ENCODE measurements at regions not wholly inside any gene's neighbourhood (a gene's known extent, or its start where the extent isn't known, plus 50 kb on each side); places are given as distances from the start of the nearest gene placed in this dataset.
"Not testable (repeated sequence)": the region's sequence is repeated elsewhere in the genome, so short reads cannot be mapped to it uniquely, and the experiment has no call there.

GRCh38 chr17:77045441-77046041 is 95.2 kb upstream of the SEC14L1 start:
- Mint-ChIP-seq H3K27ac (no peak overlapping the region), H3K9me3 (no peaks in the 10 kb centered on the region), H3K4me3 (no peak overlapping the region), H3K36me3 (no peaks in the 10 kb centered on the region), H3K27me3 (peaks cover 0 to 1% of the 10 kb centered on the region in 2 donors), H3K4me1 (no peaks in the 10 kb centered on the region)
- ChIA-PET POLR2A (no interaction called here), CTCF (interaction anchor here in 1 of 2 donors (0.5 to 1.1 kb wide), 2 partner anchors 13 to 423 kb away, joined by 3 to 4 read pairs; no protein-coding TSS in a partner anchor)
- Histone ChIP-seq H3K27me3 (replicated peaks in 1 of 2; ENCODE audit: control insufficient read depth in 2 of 2, extremely low read depth in 1 of 2, insufficient read depth in 2 of 2, low read length in 1 of 2) (peaks cover 0 to 4% of the 10 kb centered on the region in 2 experiments), H3K27ac (ENCODE audit: low read length) (no peak overlapping the region), H3K4me3 (ENCODE audit: control insufficient read depth in 1 of 2, extremely low read depth in 1 of 2, low read length in 1 of 2) (no peak overlapping the region), H3K36me3 (ENCODE audit: control insufficient read depth in 2 of 2, extremely low read depth in 1 of 2, insufficient read depth in 1 of 2, low read length in 1 of 2) (no peaks in the 10 kb centered on the region), H3K9me3 (no peaks in the 10 kb centered on the region), H3K4me1 (ENCODE audit: control insufficient read depth in 1 of 2, extremely low read depth in 1 of 2, insufficient read depth in 2 of 2, low read length in 2 of 2) (no peaks in the 10 kb centered on the region)
- no peak for ATAC-seq (replicated peaks in 1 of 4)
- WGBS (ENCODE audit: insufficient coverage) = 98% methylated on average over 6 of the region's 7 CpGs
- no peak for DNase-seq

DNA sequence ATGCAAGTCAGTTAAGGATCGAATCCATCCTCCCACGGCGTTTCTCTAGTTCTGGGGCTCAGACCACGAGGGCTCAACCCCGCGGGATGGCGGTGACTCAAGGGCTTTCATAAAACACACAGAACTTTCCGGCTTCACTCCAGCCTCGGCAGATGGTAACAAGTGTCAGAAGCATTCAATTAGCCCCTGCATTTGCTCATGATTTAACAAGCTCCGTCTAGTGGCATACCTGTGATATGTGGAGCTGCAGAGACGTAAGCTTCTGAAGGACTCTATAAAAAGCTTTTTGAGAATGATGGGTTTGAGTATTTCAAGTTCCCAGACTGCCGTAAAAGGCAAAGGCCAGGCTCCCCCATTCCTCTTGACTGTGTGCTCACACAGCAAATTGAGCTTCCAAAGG is 91.3 kb upstream of the SEC14L1 start:
- no peak overlapping the region for H3K4me3 Mint-ChIP-seq
- no peak overlapping the region for H3K27ac Mint-ChIP-seq
- POLR2A ChIA-PET = no interaction called here
- H3K4me1 Mint-ChIP-seq = no peaks in the 10 kb centered on the region
- CTCF ChIA-PET = interaction anchor here in 1 of 2 donors (0.6 kb wide), 1 partner anchor 49 kb away, joined by 3 read pairs; no protein-coding TSS in a partner anchor
- H3K27me3 Mint-ChIP-seq = peaks cover 5 to 16% of the 10 kb centered on the region in 2 donors
- H3K9me3 Mint-ChIP-seq = no peaks in the 10 kb centered on the region
- H3K4me3 ChIP-seq (ENCODE audit: control insufficient read depth in 1 of 2, extremely low read depth in 1 of 2, low read length in 1 of 2) = no peak overlapping the region
- H3K4me1 ChIP-seq (ENCODE audit: control insufficient read depth in 1 of 2, extremely low read depth in 1 of 2, insufficient read depth in 2 of 2, low read length in 2 of 2) = no peaks in the 10 kb centered on the region
- no peak overlapping the region for H3K27ac ChIP-seq (ENCODE audit: low read length)
- DNase-seq (no peak), ATAC-seq (replicated peaks in 1 of 4) (no peak)
- WGBS (ENCODE audit: insufficient coverage) = 78% methylated on average over 7 of the region's 12 CpGs
- H3K27me3 ChIP-seq (replicated peaks in 1 of 2; ENCODE audit: control insufficient read depth in 2 of 2, extremely low read depth in 1 of 2, insufficient read depth in 2 of 2, low read length in 1 of 2) = peaks cover 0 to 30% of the 10 kb centered on the region in 2 experiments
- no peaks in the 10 kb centered on the region for H3K36me3 Mint-ChIP-seq
- H3K36me3 ChIP-seq (ENCODE audit: control insufficient read depth in 2 of 2, extremely low read depth in 1 of 2, insufficient read depth in 1 of 2, low read length in 1 of 2) = no peaks in the 10 kb centered on the region
- no peaks in the 10 kb centered on the region for H3K9me3 ChIP-seq

DNA sequence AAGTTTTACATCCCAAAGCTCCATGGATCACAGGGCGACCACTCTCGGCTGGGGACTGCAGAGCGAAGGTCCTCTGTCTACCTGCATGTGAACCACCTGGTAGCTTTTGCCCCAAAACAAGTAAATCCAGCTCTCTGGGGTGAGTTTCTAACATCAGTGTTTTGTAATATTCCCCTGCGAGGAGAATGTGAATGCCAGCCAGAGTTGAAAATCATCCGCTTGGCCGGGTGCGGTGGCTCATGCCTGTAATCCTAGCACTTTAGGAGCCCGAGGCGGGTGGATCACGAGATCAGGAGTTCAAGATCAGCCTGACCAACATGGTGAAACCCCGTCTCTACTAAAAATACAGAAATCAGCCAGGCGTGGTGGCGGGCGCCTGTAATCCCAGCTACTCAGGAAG is 89.9 kb upstream of the SEC14L1 start:
- H3K36me3 Mint-ChIP-seq; H3K27ac ChIP-seq (ENCODE audit: low read length); H3K4me3 ChIP-seq (ENCODE audit: control insufficient read depth in 1 of 2, extremely low read depth in 1 of 2, low read length in 1 of 2); POLR2A ChIA-PET; DNase-seq; H3K36me3 ChIP-seq (ENCODE audit: control insufficient read depth in 2 of 2, extremely low read depth in 1 of 2, insufficient read depth in 1 of 2, low read length in 1 of 2); ATAC-seq (replicated peaks in 1 of 4); H3K27ac Mint-ChIP-seq; H3K4me3 Mint-ChIP-seq; H3K4me1 Mint-ChIP-seq; H3K9me3 ChIP-seq; CTCF ChIA-PET; H3K9me3 Mint-ChIP-seq; H3K4me1 ChIP-seq (ENCODE audit: control insufficient read depth in 1 of 2, extremely low read depth in 1 of 2, insufficient read depth in 2 of 2, low read length in 2 of 2): not testable (repeated sequence)
- 89% methylated on average over 10 of the region's 14 CpGs for WGBS (ENCODE audit: insufficient coverage)
- peaks cover 9 to 19% of the 10 kb centered on the region in 2 donors for H3K27me3 Mint-ChIP-seq
- H3K27me3 ChIP-seq (replicated peaks in 1 of 2; ENCODE audit: control insufficient read depth in 2 of 2, extremely low read depth in 1 of 2, insufficient read depth in 2 of 2, low read length in 1 of 2) = peaks cover 0 to 41% of the 10 kb centered on the region in 2 experiments

GRCh38 chr17:77054936-77055335 is 85.8 kb upstream of the SEC14L1 start:
- Histone ChIP-seq H3K27ac (ENCODE audit: low read length) (no peak overlapping the region), H3K4me3 (ENCODE audit: control insufficient read depth in 1 of 2, extremely low read depth in 1 of 2, low read length in 1 of 2) (no peak overlapping the region), H3K9me3 (no peaks in the 10 kb centered on the region), H3K4me1 (ENCODE audit: control insufficient read depth in 1 of 2, extremely low read depth in 1 of 2, insufficient read depth in 2 of 2, low read length in 2 of 2) (peaks cover 0 to 7% of the 10 kb centered on the region in 2 experiments), H3K36me3 (ENCODE audit: control insufficient read depth in 2 of 2, extremely low read depth in 1 of 2, insufficient read depth in 1 of 2, low read length in 1 of 2) (no peaks in the 10 kb centered on the region), H3K27me3 (replicated peaks in 1 of 2; ENCODE audit: control insufficient read depth in 2 of 2, extremely low read depth in 1 of 2, insufficient read depth in 2 of 2, low read length in 1 of 2) (peaks cover 0 to 66% of the 10 kb centered on the region in 2 experiments)
- H3K27me3 Mint-ChIP-seq = peaks cover 12 to 31% of the 10 kb centered on the region in 2 donors
- POLR2A ChIA-PET = no interaction called here
- 83% methylated on average over 7 of the region's 10 CpGs for WGBS (ENCODE audit: insufficient coverage)
- no peak overlapping the region for H3K27ac Mint-ChIP-seq
- ATAC-seq (replicated peaks in 1 of 4) (no peak), DNase-seq (no peak)
- no peaks in the 10 kb centered on the region for H3K36me3 Mint-ChIP-seq
- H3K9me3 Mint-ChIP-seq = no peaks in the 10 kb centered on the region
- H3K4me1 Mint-ChIP-seq = peaks cover 0 to 6% (median 2%) of the 10 kb centered on the region in 3 donors
- CTCF ChIA-PET = no interaction called here
- no peak overlapping the region for H3K4me3 Mint-ChIP-seq

- DNase-seq = peak in 1 of 35 experiments; percentile 11
- Mint-ChIP-seq H3K27me3 (peaks cover 12 to 31% of the 10 kb centered on the region in 2 donors), H3K4me1 (peaks cover 0 to 6% (median 2%) of the 10 kb centered on the region in 3 donors)
Observed at GRCh38 chr17:77055453-77055852, 85.3 kb upstream of the SEC14L1 start.

DNA sequence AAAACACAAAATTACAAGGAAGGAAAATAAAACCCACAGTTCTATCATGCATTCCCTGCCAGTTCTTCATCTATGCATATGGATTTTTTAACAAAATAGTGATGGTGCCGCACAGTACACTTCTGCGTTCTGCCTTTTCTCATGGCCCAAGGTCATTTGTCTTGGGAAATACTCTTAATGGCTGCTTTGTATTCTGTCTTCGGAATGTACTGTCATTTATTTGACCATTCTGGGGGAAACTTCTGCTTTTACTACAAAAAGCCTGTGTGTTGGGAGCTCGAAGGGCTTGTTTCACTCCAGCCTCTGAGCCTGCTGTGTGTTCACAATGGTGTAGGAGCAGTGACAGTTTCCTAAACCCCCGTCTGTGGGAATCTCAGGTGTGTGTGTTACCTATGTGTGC is 82.8 kb upstream of the SEC14L1 start:
- Mint-ChIP-seq H3K27me3 (peaks cover 12 to 26% of the 10 kb centered on the region in 2 donors), H3K27ac (no peak overlapping the region), H3K4me1 (peaks cover 0 to 6% (median 2%) of the 10 kb centered on the region in 3 donors), H3K36me3 (no peaks in the 10 kb centered on the region), H3K4me3 (no peak overlapping the region), H3K9me3 (no peaks in the 10 kb centered on the region)
- ChIA-PET POLR2A (no interaction called here), CTCF (interaction anchor here in 1 of 2 donors (0.6 to 0.7 kb wide), 3 partner anchors 12 to 164 kb away, joined by 3 to 5 read pairs (median 4); no protein-coding TSS in a partner anchor)
- no peak overlapping the region for H3K4me3 ChIP-seq (ENCODE audit: control insufficient read depth in 1 of 2, extremely low read depth in 1 of 2, low read length in 1 of 2)
- H3K36me3 ChIP-seq (ENCODE audit: control insufficient read depth in 2 of 2, extremely low read depth in 1 of 2, insufficient read depth in 1 of 2, low read length in 1 of 2) = no peaks in the 10 kb centered on the region
- peaks cover 0 to 7% of the 10 kb centered on the region in 2 experiments for H3K4me1 ChIP-seq (ENCODE audit: control insufficient read depth in 1 of 2, extremely low read depth in 1 of 2, insufficient read depth in 2 of 2, low read length in 2 of 2)
- H3K27ac ChIP-seq (ENCODE audit: low read length) = no peak overlapping the region
- ATAC-seq (replicated peaks in 1 of 4) = no peak
- no peak for DNase-seq
- no peaks in the 10 kb centered on the region for H3K9me3 ChIP-seq
- peaks cover 0 to 63% of the 10 kb centered on the region in 2 experiments for H3K27me3 ChIP-seq (replicated peaks in 1 of 2; ENCODE audit: control insufficient read depth in 2 of 2, extremely low read depth in 1 of 2, insufficient read depth in 2 of 2, low read length in 1 of 2)
- WGBS (ENCODE audit: insufficient coverage) = 79% methylated on average over 5 of the region's 5 CpGs

More at GRCh38 chr17:77055453-77055852, 85.3 kb upstream of the SEC14L1 start:
- no peak overlapping the region for H3K4me3 Mint-ChIP-seq
- ATAC-seq (replicated peaks in 1 of 4) = no peak
- H3K9me3 ChIP-seq = no peaks in the 10 kb centered on the region
- H3K9me3 Mint-ChIP-seq = no peaks in the 10 kb centered on the region
- H3K36me3 ChIP-seq (ENCODE audit: control insufficient read depth in 2 of 2, extremely low read depth in 1 of 2, insufficient read depth in 1 of 2, low read length in 1 of 2) = no peaks in the 10 kb centered on the region
- H3K4me3 ChIP-seq (ENCODE audit: control insufficient read depth in 1 of 2, extremely low read depth in 1 of 2, low read length in 1 of 2) = no peak overlapping the region
- H3K27me3 ChIP-seq (replicated peaks in 1 of 2; ENCODE audit: control insufficient read depth in 2 of 2, extremely low read depth in 1 of 2, insufficient read depth in 2 of 2, low read length in 1 of 2) = peaks cover 0 to 67% of the 10 kb centered on the region in 2 experiments
- peaks cover 0 to 7% of the 10 kb centered on the region in 2 experiments for H3K4me1 ChIP-seq (ENCODE audit: control insufficient read depth in 1 of 2, extremely low read depth in 1 of 2, insufficient read depth in 2 of 2, low read length in 2 of 2)
- H3K27ac ChIP-seq (ENCODE audit: low read length) = no peak overlapping the region
- no peaks in the 10 kb centered on the region for H3K36me3 Mint-ChIP-seq
- ChIA-PET POLR2A (no interaction called here), CTCF (interaction anchor here (0.6 to 2.2 kb wide), 4 partner anchors 11 to 189 kb away, joined by 3 to 30 read pairs (median 4); partner anchors contain the start of gene MGAT5B (in 1 of the 2))
- H3K27ac Mint-ChIP-seq = no peak overlapping the region
- 67% methylated on average over 7 of the region's 7 CpGs for WGBS (ENCODE audit: insufficient coverage)

Data from T-cell (primary cell).